NCI-H2107 treated with DMSO at 0.1 percent for 48 hours (cell line): ENCODE measurements at regions not wholly inside any gene's neighbourhood (a gene's known extent, or its start where the extent isn't known, plus 50 kb on each side); places are given as distances from the start of the nearest gene placed in this dataset.
"Not testable (repeated sequence)": the region's sequence is repeated elsewhere in the genome, so short reads cannot be mapped to it uniquely, and the experiment has no call there.

Experiments
- DNase-seq: peaks from one replicate; lab custom pipeline; 2025; ENCODE audit not compliant: unreplicated experiment; lab: John Stamatoyannopoulos, UW

GRCh38 chr4:97437998-97438705 lies 705.1 kb downstream of the STPG2 start:
- DNase-seq = not testable (repeated sequence)

- no peak for DNase-seq
Measured at GRCh38 chr4:97453186-97453585, 690.1 kb downstream of the STPG2 start.

- no peak for DNase-seq
Measured at GRCh38 chr4:97457253-97457652, 686.0 kb downstream of the STPG2 start.

GRCh38 chr4:97468272-97468671 lies 675.0 kb downstream of the STPG2 start:
- no peak for DNase-seq

- DNase-seq = no peak
Measured at GRCh38 chr4:97475621-97476020, 667.7 kb downstream of the STPG2 start.

GRCh38 chr4:97477974-97478373 lies 665.3 kb downstream of the STPG2 start:
- DNase-seq = no peak

- DNase-seq = no peak
Measured at GRCh38 chr4:97479388-97479787, 663.9 kb downstream of the STPG2 start.

- no peak for DNase-seq
Measured at GRCh38 chr4:97491856-97492255, 651.4 kb downstream of the STPG2 start.

GRCh38 chr4:97493815-97494518 lies 649.3 kb downstream of the STPG2 start:
- DNase-seq = no peak

- DNase-seq = no peak
Measured at GRCh38 chr4:97496298-97496873, 646.9 kb downstream of the STPG2 start.

GRCh38 chr4:97498875-97499274 lies 644.4 kb downstream of the STPG2 start:
- DNase-seq = no peak

- DNase-seq = no peak
Measured at GRCh38 chr4:97500423-97500822, 642.9 kb downstream of the STPG2 start.

GRCh38 chr4:97504713-97505112 lies 638.6 kb downstream of the STPG2 start:
- no peak for DNase-seq

- no peak for DNase-seq
Measured at GRCh38 chr4:97507587-97508245, 635.6 kb downstream of the STPG2 start.
